K562 (cell line): ENCODE measurements at regions not wholly inside any gene's neighbourhood (a gene's known extent, or its start where the extent isn't known, plus 50 kb on each side); places are given as distances from the start of the nearest gene placed in this dataset.

Experiments used
- DIDO1 ChIP-seq: fragments of 450-650 bp; IDR thresholded peaks from 2 replicates; pipeline ENCODE4 v1.6.1; 2016; ENCODE audit warnings: low read depth, missing biosample characterization, missing genetic modification characterization
- EGR1 ChIP-seq: fragments of 450-650 bp; conservative IDR thresholded peaks from 2 replicates; pipeline ENCODE4 v1.6.1; 2017; ENCODE audit warnings: mild to moderate bottlenecking
- MCM3 ChIP-seq: fragments of 450-650 bp; IDR thresholded peaks from 2 replicates; pipeline ENCODE4 v1.6.1; 2016
- SIX5 ChIP-seq, 2 experiments: IDR thresholded peaks; 2 replicates each; pipeline ENCODE4 v1.6.1; 2011; ENCODE audit warnings: low read length in 2 of 2, borderline replicate concordance in 1 of 2, low read depth in 1 of 2, mild to moderate bottlenecking in 1 of 2, moderate library complexity in 1 of 2; ENCODE audit not compliant: insufficient read depth in 1 of 2
- TAF9B ChIP-seq: fragments of 450-650 bp; IDR thresholded peaks from 2 replicates; pipeline ENCODE4 v1.6.1; 2018; ENCODE audit warnings: mild to moderate bottlenecking; ENCODE audit not compliant: partially characterized antibody
- ZEB2 ChIP-seq: fragments of 450-650 bp; IDR thresholded peaks from 2 replicates; pipeline ENCODE4 v1.6.1; 2016
- TF ChIP-seq, protein P1 (sequence below), 2 experiments: fragments of 450-650 bp; formaldehyde crosslinking in 1 of 2; IDR thresholded peaks; 2 replicates each; pipeline versions ENCODE4 v1.4.0 to v1.6.1; 2014 to 2020; ENCODE audit warnings: mild to moderate bottlenecking in 2 of 2, borderline replicate concordance in 1 of 2, low read depth in 1 of 2
- TF ChIP-seq, protein P2 (sequence below): fragments of 250-450 bp; sonication (Bioruptor Pico); IDR thresholded peaks from 2 replicates; pipeline ENCODE4 v1.9.0; 2021; ENCODE audit warnings: mild to moderate bottlenecking, inconsistent platforms
- TF ChIP-seq, protein P3 (sequence below), 2 experiments: fragments of 450-650 bp; IDR thresholded peaks; 2 replicates each; pipeline ENCODE4 v1.6.1; 2016; ENCODE audit warnings: mild to moderate bottlenecking in 2 of 2, borderline replicate concordance in 1 of 2, low read depth in 1 of 2, moderate library complexity in 1 of 2

DNA sequence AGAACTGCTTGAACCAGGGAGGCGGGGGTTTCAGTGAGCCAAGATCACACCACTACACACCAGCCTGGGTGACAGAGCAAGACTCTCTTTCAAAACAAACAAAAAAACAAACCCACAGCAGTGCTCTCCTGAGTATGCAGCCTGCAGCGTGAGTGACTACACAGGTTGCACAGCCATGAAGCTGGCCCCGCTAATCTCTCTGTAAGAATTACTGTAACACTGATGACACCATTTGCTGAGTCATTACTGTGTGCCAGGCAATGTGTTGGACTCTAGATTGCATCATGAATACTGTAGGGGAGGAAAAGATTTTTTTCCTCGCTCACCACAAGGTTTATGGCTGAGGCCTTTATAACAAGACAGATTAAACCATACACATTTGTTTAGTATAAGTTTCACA, 118.6 kb upstream of the ATP8B1 start (continued):
- TF ChIP-seq, protein P1, sequence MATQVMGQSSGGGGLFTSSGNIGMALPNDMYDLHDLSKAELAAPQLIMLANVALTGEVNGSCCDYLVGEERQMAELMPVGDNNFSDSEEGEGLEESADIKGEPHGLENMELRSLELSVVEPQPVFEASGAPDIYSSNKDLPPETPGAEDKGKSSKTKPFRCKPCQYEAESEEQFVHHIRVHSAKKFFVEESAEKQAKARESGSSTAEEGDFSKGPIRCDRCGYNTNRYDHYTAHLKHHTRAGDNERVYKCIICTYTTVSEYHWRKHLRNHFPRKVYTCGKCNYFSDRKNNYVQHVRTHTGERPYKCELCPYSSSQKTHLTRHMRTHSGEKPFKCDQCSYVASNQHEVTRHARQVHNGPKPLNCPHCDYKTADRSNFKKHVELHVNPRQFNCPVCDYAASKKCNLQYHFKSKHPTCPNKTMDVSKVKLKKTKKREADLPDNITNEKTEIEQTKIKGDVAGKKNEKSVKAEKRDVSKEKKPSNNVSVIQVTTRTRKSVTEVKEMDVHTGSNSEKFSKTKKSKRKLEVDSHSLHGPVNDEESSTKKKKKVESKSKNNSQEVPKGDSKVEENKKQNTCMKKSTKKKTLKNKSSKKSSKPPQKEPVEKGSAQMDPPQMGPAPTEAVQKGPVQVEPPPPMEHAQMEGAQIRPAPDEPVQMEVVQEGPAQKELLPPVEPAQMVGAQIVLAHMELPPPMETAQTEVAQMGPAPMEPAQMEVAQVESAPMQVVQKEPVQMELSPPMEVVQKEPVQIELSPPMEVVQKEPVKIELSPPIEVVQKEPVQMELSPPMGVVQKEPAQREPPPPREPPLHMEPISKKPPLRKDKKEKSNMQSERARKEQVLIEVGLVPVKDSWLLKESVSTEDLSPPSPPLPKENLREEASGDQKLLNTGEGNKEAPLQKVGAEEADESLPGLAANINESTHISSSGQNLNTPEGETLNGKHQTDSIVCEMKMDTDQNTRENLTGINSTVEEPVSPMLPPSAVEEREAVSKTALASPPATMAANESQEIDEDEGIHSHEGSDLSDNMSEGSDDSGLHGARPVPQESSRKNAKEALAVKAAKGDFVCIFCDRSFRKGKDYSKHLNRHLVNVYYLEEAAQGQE (IDR thresholded peaks at IDR 0.05; ENCODE audit: borderline replicate concordance), result no peak
- TF ChIP-seq, protein P1 (CRISPR knock-in tag; IDR thresholded peaks at IDR 0.05; ENCODE audit: low read depth), result no peak
- TF ChIP-seq EGR1 (no peak), TAF9B (no peak), ZEB2 (no peak), DIDO1 (no peak), MCM3 (no peak), SIX5 (IDR thresholded peaks at IDR 0.05; ENCODE audit: borderline replicate concordance in 1 of 2, insufficient read depth in 1 of 2, low read depth in 1 of 2, low read length in 2 of 2) (no peak)
- TF ChIP-seq, protein P2, sequence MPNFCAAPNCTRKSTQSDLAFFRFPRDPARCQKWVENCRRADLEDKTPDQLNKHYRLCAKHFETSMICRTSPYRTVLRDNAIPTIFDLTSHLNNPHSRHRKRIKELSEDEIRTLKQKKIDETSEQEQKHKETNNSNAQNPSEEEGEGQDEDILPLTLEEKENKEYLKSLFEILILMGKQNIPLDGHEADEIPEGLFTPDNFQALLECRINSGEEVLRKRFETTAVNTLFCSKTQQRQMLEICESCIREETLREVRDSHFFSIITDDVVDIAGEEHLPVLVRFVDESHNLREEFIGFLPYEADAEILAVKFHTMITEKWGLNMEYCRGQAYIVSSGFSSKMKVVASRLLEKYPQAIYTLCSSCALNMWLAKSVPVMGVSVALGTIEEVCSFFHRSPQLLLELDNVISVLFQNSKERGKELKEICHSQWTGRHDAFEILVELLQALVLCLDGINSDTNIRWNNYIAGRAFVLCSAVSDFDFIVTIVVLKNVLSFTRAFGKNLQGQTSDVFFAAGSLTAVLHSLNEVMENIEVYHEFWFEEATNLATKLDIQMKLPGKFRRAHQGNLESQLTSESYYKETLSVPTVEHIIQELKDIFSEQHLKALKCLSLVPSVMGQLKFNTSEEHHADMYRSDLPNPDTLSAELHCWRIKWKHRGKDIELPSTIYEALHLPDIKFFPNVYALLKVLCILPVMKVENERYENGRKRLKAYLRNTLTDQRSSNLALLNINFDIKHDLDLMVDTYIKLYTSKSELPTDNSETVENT (CRISPR knock-in tag), result no peak
- TF ChIP-seq, protein P3, sequence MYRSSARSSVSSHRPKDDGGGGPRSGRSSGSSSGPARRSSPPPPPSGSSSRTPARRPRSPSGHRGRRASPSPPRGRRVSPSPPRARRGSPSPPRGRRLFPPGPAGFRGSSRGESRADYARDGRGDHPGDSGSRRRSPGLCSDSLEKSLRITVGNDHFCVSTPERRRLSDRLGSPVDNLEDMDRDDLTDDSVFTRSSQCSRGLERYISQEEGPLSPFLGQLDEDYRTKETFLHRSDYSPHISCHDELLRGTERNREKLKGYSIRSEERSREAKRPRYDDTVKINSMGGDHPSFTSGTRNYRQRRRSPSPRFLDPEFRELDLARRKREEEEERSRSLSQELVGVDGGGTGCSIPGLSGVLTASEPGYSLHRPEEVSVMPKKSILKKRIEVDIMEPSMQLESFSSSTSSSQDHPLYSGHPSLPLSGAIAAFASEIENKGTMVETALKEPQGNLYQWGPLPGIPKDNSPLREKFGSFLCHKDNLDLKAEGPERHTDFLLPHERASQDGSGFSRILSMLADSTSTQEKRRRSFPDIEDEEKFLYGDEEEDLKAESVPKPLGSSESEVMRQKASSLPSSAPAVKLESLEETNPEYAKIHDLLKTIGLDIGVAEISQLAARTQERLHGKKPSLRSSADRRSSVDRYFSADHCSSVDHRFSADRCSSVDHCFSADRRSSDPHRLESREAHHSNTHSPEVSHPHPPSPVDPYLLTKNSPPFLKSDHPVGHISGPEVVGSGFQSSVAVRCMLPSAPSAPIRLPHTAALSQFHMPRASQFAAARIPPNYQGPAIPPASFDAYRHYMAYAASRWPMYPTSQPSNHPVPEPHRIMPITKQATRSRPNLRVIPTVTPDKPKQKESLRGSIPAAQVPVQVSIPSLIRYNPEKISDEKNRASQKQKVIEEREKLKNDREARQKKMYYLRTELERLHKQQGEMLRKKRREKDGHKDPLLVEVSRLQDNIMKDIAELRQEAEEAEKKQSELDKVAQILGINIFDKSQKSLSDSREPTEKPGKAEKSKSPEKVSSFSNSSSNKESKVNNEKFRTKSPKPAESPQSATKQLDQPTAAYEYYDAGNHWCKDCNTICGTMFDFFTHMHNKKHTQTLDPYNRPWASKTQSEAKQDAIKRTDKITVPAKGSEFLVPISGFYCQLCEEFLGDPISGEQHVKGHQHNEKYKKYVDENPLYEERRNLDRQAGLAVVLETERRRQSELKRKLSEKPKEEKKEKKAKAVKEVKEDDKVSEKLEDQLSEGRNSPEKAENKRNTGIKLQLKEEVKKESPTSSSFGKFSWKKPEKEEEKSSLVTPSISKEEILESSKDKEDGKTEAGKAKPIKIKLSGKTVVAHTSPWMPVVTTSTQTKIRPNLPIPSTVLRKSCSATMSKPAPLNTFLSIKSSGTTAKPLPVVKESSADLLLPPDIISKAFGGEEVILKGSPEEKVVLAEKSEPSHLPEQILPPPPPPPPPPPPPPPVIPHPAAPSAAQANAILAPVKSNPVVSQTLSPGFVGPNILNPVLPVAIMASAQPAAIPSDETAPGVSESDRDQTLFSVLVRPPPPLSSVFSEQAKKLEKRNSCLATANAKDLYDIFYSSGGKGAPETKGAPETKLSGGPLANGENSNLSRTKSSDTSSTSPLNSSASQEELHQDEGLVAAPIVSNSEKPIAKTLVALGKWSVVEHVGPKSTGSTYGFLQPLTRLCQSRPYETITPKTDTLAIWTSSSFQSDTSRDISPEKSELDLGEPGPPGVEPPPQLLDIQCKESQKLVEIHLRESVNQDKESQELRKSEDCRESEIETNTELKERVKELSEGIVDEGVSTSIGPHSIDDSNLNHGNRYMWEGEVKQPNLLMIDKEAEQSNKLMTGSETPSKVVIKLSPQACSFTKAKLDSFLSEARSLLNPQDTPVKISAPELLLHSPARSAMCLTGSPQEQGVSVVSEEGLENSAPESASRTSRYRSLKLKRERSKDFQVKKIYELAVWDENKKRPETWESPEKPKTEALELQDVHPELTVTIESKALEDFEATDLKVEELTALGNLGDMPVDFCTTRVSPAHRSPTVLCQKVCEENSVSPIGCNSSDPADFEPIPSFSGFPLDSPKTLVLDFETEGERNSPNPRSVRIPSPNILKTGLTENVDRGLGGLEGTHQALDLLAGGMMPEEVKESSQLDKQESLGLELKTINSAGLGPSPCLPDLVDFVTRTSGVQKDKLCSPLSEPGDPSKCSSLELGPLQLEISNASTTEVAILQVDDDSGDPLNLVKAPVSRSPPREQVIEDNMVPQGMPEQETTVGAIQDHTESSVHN (IDR thresholded peaks at IDR 0.05; ENCODE audit: borderline replicate concordance in 1 of 2, low read depth in 1 of 2), result peak in 1 of 2 experiments; percentile 51; a peak in 1 of 4 replicates
